GM19395 (cell line): ENCODE measurements at regions not wholly inside any gene's neighbourhood (a gene's known extent, or its start where the extent isn't known, plus 50 kb on each side); places are given as distances from the start of the nearest gene placed in this dataset.

Experiments
- ATAC-seq: cut with Tn5 transposase; IDR thresholded peaks from one replicate; pipeline ENCODE4 v1.9.1; 2021; ENCODE audit warnings: mild to moderate bottlenecking, moderate library complexity; ENCODE audit not compliant: unreplicated experiment

GRCh38 chr6:140319209-140319608 is 944.8 kb upstream of the CITED2 start:
- ATAC-seq: peak; percentile 91

GRCh38 chr6:140318408-140318807 is 944.0 kb upstream of the CITED2 start:
- ATAC-seq: no peak

- no peak for ATAC-seq
Measured at GRCh38 chr6:140317950-140318349, 943.5 kb upstream of the CITED2 start.

- no peak for ATAC-seq
Measured at GRCh38 chr6:140316966-140317365, 942.5 kb upstream of the CITED2 start.

- ATAC-seq: no peak
Measured at GRCh38 chr6:140314682-140315081, 940.2 kb upstream of the CITED2 start.

GRCh38 chr6:140311146-140311545 is 936.7 kb upstream of the CITED2 start:
- no peak for ATAC-seq

GRCh38 chr6:140303218-140303949 is 928.9 kb upstream of the CITED2 start:
- ATAC-seq: no peak

DNA sequence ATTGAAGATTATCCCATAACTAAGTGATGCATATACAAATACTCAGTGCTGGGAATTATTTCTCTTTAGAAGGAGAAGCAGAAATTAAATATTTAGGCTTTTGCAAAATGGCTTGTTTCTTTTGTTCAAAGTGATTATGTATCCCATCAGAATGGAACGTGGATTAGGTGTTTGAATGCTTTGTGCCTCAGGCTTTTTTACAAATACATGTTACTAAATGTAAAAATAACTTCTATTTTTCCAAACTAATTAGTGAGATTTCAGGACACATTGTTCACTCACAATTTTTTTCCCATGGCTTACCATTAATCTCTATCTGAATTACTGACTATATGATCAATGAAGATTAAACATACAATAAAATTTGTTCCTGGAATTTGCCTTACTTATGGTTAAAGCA is 925.9 kb upstream of the CITED2 start:
- no peak for ATAC-seq

DNA sequence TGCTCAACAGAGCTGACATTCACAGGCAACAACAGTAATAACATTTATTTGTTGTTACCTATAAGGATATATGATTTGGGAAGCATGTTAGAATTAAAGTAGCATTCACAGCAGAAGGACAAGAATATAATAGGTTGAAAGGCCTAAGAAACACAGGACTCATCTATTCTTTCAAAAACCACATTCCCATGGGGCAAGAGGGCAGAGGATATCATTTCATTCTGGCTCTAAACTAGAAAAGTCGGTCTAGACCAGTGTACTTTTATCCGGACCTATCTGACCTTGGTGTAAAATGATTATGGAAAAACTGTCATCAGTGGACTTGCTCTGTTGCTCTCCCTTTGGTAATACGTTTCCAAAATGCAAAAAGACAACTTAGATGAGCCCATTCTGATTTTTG is 914.7 kb upstream of the CITED2 start:
- no peak for ATAC-seq

DNA sequence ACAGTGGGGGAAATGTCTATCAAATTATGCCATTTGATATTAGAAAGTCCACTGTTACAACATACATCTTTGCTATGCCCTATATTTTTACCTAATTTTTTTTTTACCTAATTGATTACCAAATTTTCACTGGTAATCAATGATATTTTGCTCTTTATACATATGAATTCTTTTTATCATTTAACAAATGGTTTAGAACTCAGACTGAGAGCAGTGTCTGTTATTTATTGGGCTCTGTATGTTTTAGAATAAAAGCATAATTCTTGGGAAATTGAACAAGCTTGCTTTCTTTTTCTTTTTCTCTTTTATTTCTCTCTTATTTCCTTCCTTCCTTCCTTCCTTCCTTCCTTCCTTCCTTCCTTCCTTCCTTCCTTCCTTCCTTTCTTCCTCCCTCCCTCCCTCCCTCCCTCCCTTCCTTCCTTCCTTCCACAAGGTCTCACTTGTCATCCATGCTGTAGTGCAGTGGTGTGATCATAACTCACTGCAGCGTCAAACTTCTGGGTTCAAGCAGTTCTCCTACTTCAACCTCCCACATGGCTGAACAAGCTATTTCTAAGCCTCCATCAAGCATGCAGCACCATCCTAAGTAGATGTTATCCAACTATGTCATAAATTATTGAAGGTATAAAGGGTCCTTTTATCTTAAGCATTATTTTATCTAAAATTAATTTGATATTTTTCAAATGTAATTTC is 911.7 kb upstream of the CITED2 start:
- ATAC-seq: no peak

- no peak for ATAC-seq
Measured at GRCh38 chr6:140285471-140285870, 911.0 kb upstream of the CITED2 start.

DNA sequence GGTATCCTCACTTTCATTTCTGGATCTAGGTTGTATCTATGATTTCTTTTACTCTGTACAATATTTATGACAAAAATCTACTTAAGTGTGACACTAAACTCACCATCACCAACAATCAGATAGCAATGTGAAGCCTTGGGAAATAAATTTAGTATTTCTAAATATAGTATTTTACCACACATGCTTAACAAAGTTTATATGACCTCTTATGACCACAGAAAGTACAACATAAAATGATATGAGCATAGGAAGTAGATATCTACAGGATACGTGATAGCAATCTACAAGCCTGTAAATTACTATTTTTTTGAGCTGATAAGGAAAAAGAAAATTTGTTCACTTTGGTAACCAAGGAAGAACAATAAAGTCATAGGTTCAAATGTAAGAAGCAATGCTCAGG is 910.4 kb upstream of the CITED2 start:
- ATAC-seq: no peak

- no peak for ATAC-seq
Measured at GRCh38 chr6:140283197-140283596, 908.7 kb upstream of the CITED2 start.

DNA sequence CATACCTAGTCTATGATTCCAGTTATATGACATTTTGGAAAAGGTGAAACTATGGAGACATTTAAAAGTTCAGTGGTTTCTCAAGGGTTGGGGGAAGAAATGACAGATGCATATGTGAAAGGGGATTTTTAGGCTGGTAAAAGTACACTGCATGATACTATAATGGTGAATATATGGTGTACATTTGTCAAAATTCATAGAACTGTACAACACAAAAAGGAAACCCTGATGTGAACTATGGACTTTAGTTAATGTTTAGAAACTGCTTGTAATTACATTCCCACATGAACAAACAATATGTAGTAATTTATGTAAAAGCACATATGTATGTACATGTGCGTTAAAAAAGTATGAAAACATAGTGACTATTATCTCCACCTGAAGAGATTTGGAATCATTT is 907.3 kb upstream of the CITED2 start:
- no peak for ATAC-seq

DNA sequence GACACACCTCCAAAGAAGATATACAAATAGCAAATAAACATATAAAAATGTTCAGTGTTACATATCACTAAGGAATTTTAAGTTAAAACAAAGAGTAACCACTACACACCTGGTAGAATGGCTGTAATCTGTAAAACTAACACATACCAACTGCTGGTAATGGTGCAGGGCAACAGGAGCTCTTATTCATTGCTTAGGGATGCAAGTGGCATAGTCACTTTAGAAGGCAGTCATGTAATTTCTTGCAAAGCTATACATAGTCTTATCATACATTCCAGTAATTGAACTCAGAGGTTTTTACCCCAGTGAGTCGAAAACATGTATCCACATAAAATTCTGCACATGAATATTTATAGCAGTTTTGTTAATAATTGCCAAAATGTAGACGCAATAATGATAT is 906.8 kb upstream of the CITED2 start:
- ATAC-seq: no peak

- no peak for ATAC-seq
Measured at GRCh38 chr6:140276719-140277118, 902.3 kb upstream of the CITED2 start.

DNA sequence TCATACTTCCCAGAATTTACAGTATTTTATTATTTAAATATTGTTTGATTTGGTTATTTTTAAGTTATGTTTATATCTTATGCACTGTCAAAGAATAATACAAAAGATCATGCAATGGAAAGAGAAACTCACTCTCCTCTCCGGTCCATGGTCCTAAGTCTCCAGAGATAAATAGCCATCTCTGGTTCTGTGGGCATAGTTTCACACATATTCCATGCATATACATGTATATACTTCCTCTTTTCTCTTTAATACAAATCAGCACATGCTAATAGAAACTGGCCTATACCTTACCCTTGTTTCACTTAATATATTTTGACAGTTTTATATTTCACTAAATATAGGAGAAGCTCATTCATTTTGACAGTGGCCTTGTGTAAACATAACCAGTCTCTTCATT is 901.7 kb upstream of the CITED2 start:
- no peak for ATAC-seq

DNA sequence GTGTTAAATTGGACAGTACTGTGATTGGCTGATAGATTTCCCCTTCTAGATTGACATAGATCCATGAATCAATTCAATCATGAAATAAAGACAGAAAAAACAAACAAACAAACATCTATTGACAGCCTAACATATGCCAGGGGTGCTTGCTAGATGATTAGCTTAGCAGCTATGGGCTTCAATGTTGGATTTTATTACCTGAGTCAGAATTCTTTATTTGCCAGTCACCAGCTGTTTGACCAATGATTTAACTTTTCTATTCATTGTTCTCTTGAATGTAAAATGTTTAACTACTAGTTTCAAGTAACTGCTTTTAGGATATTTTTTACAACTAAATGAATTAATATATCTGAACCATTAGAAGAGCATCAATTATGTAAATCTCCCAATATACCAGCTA is 901.3 kb upstream of the CITED2 start:
- ATAC-seq: no peak

DNA sequence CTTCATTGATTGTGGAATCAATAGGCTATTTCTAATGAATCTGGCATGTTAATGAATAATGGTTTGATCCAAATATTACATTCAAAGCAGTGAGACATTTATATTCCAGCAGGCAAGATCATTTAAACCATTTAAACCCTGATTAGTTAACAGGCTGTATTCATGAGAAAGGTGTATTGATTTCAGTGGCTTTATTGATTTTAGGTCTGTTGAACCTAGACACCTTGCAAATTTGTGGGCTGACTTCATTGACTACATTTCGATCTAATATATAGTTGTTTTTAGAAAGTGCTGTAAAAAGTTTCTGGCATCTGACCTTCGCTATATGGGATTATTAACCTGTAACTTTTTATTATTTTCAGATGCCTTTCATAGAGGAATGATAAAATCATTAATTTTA is 900.1 kb upstream of the CITED2 start:
- no peak for ATAC-seq

DNA sequence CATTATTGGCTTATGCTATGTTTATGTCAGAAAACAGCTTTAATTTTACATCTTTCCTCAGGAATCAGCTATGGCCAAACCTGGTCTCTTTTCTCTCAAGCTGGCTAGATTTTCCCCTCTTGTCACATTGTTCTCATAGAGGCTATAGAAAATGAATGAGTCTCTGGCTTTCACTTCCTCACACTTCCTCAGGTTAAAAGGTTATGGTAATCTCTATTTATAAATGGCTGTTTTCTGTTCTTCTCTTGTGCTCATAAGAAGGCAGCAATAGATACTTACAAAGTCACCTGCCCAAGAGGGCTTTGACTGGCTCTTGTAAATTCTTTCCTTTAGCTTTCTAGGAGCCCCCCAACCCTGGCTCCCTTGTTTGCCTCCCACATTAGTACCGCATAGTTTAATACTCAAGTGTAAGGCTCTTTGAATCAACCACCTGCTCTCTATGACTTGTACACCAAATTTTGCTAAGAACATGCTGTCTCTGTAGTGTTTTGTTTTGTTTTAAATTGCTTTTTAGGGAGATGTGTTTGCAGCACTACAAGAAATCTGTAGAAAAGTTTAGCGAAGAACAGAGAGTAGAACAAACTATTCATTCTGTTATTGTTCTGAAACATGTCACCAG is 897.4 kb upstream of the CITED2 start:
- ATAC-seq: peak; percentile 99

GRCh38 chr6:140269591-140270165 is 895.2 kb upstream of the CITED2 start:
- no peak for ATAC-seq

DNA sequence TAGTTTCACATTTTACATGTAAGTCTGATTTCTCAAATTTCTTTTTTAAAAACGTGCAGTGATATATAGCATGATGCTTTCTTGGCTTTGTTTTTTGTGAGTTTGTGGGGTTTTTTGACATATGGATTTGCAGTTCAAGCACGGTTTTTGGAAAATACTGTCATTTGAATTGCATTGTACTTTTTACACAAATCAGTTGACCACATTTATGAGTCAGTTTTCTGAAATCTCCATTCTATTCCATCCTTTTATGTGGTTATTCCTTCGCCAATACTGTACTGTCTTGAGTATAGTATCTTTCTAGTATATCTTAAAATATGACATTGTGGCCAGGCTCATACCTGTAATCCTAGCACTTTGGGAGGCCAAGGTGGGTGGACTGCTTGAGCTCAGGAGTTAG is 890.0 kb upstream of the CITED2 start:
- no peak for ATAC-seq
